Prostate gland (tissue), 2 donors: ENCODE measurements at regions not wholly inside any gene's neighbourhood (a gene's known extent, or its start where the extent isn't known, plus 50 kb on each side); places are given as distances from the start of the nearest gene placed in this dataset.

Experiments
- DNase-seq: peaks from one replicate; pipeline ENCODE4 v3.0.0-alpha.2; 2019; ENCODE audit warnings: low spot score
- H3K27ac ChIP-seq, 2 donors: fragments of 200-600 bp; sonication (generic); 2 replicates each; pipeline ENCODE4 v1.5.1; 2017 to 2019
- H3K27me3 ChIP-seq: fragments of 200-600 bp; sonication (generic); replicated peaks from 2 replicates; pipeline ENCODE4 v1.5.1; 2019; ENCODE audit not compliant: insufficient read depth
- H3K36me3 ChIP-seq, 2 donors: fragments of 200-600 bp; sonication (generic); 1 replicate in 1 of 2; 2 replicates in 1 of 2; pipeline versions ENCODE4 v1.5.1 to v1.8.1; 2017 to 2019
- H3K4me1 ChIP-seq: fragments of 200-600 bp; sonication (generic); replicated peaks from 2 replicates; pipeline ENCODE4 v1.5.1; 2019
- H3K4me3 ChIP-seq, 2 donors: fragments of 200-600 bp; sonication (generic); 2 replicates each; pipeline ENCODE4 v1.5.1; 2017 to 2019
- H3K9me3 ChIP-seq: fragments of 200-600 bp; sonication (generic); 2 replicates; pipeline ENCODE4 v1.5.1; 2017
- POLR2A ChIP-seq: fragments of 450-650 bp; IDR thresholded peaks from one replicate; pipeline ENCODE4 v1.6.1; 2016; ENCODE audit warnings: antibody characterized with exemption, mild to moderate bottlenecking
- POLR2AphosphoS5 ChIP-seq: sonication (generic); formaldehyde crosslinking; IDR thresholded peaks from one replicate; pipeline ENCODE4 v1.6.1; 2017; ENCODE audit warnings: antibody characterized with exemption
- WGBS: methylation state at CpG from one replicate; pipeline ENCODE4 v1.1.5; 2018; 5-methylcytosine and 5-hydroxymethylcytosine counted together
- intact Hi-C: fragments of 100-400 bp; cut with DNase I; formaldehyde crosslinking; loops from one replicate; pipeline ENCODE4 v1.14.2; 2022
- TF ChIP-seq, protein P1 (sequence below), 4 experiments: fragments of 200-600 bp in 2 of 4; fragments of 450-650 bp in 2 of 4; sonication (generic) in 2 of 4; IDR thresholded peaks; 1 replicate in 3 of 4; 2 replicates in 1 of 4; pipeline ENCODE4 v1.5.1; 2016 to 2019; ENCODE audit warnings: antibody characterized with exemption in 4 of 4, mild to moderate bottlenecking in 2 of 4, moderate library complexity in 2 of 4

DNA sequence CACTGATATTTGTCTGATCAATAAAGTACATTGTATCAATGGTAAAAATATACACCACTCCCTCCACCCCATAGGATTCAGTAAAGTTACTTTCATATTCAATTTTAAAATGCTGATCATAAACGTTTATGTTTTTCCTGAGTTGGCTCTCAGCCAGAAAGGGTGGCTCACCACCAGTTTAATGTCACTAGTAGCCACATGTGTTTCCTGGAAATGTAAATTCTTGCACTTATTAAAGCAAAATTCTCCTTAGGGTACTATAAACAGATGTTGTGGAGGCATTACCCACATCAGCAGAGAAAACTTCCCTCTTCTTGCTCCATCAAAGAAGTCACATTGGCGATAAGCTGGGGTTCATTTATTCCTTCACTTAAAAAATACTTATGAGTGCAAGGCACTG is 210.3 kb downstream of the SREK1 start:
- Histone ChIP-seq H3K27ac (no peak overlapping the region), H3K27me3 (peaks cover 3% of the 10 kb centered on the region), H3K36me3 (no peaks in the 10 kb centered on the region), H3K4me3 (no peak overlapping the region), H3K9me3 (no peaks in the 10 kb centered on the region), H3K4me1 (no peaks in the 10 kb centered on the region)
- intact Hi-C loops, result no loop called here
- DNase-seq, result no peak
- WGBS, result 54% methylated on average over 2 of the region's 2 CpGs
- no peak for TF ChIP-seq POLR2A
- TF ChIP-seq, protein P1, sequence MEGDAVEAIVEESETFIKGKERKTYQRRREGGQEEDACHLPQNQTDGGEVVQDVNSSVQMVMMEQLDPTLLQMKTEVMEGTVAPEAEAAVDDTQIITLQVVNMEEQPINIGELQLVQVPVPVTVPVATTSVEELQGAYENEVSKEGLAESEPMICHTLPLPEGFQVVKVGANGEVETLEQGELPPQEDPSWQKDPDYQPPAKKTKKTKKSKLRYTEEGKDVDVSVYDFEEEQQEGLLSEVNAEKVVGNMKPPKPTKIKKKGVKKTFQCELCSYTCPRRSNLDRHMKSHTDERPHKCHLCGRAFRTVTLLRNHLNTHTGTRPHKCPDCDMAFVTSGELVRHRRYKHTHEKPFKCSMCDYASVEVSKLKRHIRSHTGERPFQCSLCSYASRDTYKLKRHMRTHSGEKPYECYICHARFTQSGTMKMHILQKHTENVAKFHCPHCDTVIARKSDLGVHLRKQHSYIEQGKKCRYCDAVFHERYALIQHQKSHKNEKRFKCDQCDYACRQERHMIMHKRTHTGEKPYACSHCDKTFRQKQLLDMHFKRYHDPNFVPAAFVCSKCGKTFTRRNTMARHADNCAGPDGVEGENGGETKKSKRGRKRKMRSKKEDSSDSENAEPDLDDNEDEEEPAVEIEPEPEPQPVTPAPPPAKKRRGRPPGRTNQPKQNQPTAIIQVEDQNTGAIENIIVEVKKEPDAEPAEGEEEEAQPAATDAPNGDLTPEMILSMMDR (IDR thresholded peaks at IDR 0.05), result no peak
- no peak for TF ChIP-seq POLR2AphosphoS5

DNA sequence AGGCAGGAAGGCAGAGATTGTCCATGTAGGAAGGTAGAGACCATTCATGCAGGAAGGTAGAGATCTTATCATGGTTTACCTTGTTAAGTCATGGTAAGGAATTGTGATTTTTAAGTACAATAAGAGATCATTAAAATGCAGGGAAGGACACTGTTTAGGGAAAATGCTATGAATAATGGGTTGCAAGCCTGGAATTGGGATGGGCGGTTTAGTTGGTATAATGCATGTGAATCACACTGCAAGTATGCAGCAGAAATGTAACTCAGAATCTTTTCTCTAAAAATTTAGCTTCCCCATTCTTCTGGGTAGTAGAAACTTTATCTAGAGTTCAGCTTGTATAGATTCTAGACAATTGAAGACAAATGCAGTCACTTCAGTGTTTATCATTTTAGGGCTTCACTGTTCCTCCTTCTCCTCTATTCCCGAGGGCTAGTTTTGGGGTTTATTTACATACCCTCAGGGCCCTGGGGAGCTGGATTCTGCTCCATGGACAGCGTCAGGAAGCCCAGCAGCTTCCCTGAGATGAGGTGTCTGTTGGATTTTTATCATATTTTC is 212.0 kb downstream of the SREK1 start:
- 68% methylated on average over 3 of the region's 3 CpGs for WGBS
- no peak overlapping the region for H3K27ac ChIP-seq
- H3K27me3 ChIP-seq, result peaks cover 3% of the 10 kb centered on the region
- DNase-seq, result no peak
- H3K4me3 ChIP-seq, result no peak overlapping the region
- no peaks in the 10 kb centered on the region for H3K4me1 ChIP-seq
- TF ChIP-seq POLR2A, result no peak
- TF ChIP-seq, protein P1 (IDR thresholded peaks at IDR 0.05), result no peak
- H3K36me3 ChIP-seq, result no peaks in the 10 kb centered on the region
- no peaks in the 10 kb centered on the region for H3K9me3 ChIP-seq
- intact Hi-C loops, result no loop called here

DNA sequence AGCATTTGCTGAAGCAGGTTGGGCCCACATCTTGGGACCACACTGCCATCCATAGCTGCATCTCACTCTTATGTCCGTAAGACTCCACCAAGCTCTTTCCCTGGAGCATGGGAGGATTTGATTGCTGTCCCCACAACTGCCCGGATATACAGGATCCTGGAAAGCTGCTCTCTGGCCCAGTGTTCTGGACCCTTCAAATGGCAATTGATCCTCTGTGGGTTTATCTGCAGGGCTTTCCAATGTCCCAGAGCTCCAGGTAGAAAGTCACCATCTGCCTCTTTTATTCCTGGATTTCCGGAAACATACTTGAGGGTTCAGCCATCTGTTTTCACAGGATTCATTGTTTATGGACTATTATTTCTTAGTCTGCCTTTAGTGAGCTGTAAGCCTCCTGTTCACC is 214.6 kb downstream of the SREK1 start:
- Histone ChIP-seq H3K4me3 (no peak overlapping the region), H3K9me3 (no peaks in the 10 kb centered on the region), H3K27ac (no peak overlapping the region), H3K4me1 (no peaks in the 10 kb centered on the region), H3K27me3 (no peaks in the 10 kb centered on the region), H3K36me3 (no peaks in the 10 kb centered on the region)
- TF ChIP-seq POLR2A (no peak), POLR2AphosphoS5 (no peak)
- TF ChIP-seq, protein P1 (IDR thresholded peaks at IDR 0.05), result no peak
- 97% methylated on average over 3 of the region's 3 CpGs for WGBS
- DNase-seq, result no peak
- intact Hi-C loops, result no loop called here

DNA sequence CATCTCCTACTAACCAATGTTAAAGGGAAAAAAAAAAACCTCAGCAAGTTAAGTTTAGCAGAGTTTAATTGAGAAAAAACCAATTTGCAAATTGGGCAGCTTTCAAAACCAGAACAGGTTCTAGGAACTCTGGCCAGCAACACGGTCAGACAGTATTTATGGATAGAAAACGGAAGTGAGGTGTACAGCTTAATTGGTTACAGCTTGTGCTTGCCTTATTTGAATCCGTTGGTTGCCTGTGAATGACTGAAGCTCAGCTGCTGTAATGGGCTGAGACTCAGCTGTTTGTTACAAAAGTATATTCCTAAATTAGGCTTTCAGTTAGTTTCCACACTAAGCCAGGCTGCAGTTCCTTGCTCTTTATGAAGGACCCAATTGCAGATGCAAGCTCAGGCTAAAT is 217.0 kb downstream of the SREK1 start:
- TF ChIP-seq POLR2A, result no peak
- TF ChIP-seq, protein P1 (IDR thresholded peaks at IDR 0.05), result no peak
- peak; percentile 47 for TF ChIP-seq POLR2AphosphoS5
- intact Hi-C loops, result no loop called here
- Histone ChIP-seq H3K9me3 (no peaks in the 10 kb centered on the region), H3K4me1 (no peaks in the 10 kb centered on the region), H3K36me3 (no peaks in the 10 kb centered on the region), H3K4me3 (no peak overlapping the region), H3K27ac (no peak overlapping the region), H3K27me3 (no peaks in the 10 kb centered on the region)
- no peak for DNase-seq
- 15% methylated on average over 3 of the region's 3 CpGs for WGBS

DNA sequence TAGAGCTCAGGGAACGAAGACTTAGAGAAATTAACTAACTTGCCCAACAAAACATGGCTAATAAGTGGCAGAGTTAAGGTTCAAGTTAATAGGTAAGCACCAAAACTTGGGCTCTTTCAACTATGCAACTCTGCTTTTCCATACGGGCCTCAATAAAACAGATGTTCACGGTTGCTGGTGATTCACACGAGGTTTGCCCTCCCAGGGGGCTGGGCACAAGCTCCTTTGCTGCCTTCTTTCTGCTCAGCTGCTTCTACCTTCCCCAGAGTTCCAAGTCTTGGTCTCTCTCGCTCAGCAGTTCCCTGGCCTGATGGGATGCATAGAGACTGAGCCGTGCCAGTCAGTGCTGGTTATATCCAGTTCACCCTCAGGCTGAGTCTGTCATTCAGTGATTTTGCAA is 217.9 kb downstream of the SREK1 start:
- 79% methylated on average over 6 of the region's 6 CpGs for WGBS
- Histone ChIP-seq H3K27ac (no peak overlapping the region), H3K27me3 (no peaks in the 10 kb centered on the region), H3K9me3 (no peaks in the 10 kb centered on the region), H3K36me3 (no peaks in the 10 kb centered on the region), H3K4me1 (no peaks in the 10 kb centered on the region), H3K4me3 (no peak overlapping the region)
- TF ChIP-seq, protein P1 (IDR thresholded peaks at IDR 0.05), result no peak
- TF ChIP-seq POLR2A (no peak), POLR2AphosphoS5 (no peak)
- DNase-seq, result no peak
- intact Hi-C loops, result no loop called here
